Activated naive CD4-positive, alpha-beta T cell treated with anti-CD3 and anti-CD28 coated beads, Interleukin-2, amount 50 U/mL, for 16 hours (primary cell): ENCODE measurements at regions not wholly inside any gene's neighbourhood (a gene's known extent, or its start where the extent isn't known, plus 50 kb on each side); places are given as distances from the start of the nearest gene placed in this dataset.
"Not testable (repeated sequence)": the region's sequence is repeated elsewhere in the genome, so short reads cannot be mapped to it uniquely, and the experiment has no call there.

Experiments
- DNase-seq: peaks from one replicate; pipeline ENCODE4 v3.0.0-alpha.2; 2020

DNA sequence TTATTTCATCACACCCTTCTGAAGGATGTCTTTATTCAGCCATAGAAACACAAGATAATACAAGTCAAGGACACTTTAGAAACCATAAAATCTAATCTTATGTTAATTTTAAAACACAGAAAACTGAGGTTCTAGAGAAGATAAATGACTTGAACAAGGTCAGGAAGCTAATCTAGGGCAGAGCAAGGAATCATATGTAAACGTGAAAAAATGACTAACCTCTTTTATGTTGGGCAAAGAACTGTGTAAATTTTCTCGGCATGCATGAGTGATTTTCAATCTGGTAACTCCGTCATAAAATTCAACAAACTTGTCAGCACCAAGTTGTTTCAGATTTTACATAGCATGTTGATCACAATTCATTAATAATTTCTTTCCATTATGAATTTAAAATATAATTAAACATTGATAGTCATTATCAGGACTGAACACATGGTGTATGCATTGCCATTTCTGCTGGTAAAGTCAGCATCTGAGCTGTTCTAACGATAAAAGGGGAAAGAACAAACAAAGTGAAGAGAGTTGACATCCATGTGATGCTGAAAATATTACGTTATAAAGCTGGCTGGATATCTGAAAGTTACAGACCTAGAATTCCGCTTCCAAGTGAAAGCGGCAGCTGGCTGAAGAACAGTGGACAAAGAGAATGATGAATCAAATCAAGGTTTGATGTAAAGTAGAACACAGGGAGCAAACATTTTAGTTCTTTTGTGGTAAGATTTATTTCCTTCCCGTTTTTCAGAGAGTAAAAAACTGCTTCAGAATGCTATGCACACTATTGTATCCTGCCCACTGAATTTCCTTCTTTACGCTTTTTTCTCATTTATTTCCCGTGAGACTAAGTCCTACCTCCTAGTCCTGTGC is 1037.4 kb upstream of the TMPRSS15 start:
- DNase-seq, result no peak

DNA sequence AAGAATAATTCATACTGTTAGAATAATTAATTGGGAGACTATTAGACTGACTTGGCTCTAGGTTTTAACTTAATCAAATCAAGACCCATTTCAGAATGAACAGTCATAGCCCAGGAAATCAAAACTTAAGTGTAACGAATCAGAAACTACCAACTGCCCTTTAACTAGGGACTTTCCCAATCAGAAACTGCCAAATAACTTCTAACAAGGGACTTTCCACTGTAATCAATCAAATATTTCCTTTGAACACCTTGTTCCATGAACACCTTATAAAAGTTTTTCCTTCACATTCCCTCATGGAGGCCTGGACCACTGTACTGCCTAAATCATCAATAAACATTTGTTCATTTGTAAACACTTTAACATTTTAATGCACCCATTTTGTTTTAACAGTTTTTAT is 1054.7 kb upstream of the TMPRSS15 start:
- DNase-seq, result no peak

DNA sequence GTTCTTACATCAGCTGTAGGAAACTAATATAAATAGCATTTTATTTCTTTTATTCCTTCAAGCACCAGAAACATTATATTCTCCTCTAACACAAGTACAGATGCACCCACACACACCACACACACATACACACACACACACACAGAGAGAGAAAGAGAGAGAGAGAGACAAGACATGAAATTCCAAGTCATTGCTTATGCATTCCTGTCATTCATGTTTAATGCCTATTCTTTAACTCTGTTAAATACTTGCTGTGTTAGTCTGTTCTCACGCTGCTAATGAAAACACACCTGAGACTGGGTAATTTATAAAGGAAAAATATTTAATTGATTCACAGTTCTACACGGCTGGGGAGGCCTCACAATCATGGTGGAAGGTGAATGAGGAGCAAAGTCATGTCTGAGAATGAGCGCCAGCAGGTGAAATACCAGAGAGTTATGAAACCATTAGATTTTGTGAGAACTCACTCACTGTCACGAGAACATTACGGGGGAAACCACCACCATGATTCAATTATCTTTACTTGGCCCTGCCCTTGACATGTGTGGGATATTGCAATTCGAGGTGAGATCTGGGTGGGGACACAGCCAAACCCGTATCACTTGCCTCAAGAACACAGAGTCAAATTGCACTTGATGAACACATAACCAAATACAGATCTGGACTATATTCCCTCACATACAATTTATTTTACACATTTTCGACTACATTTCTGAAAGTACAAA is 1058.1 kb upstream of the TMPRSS15 start:
- no peak for DNase-seq

DNA sequence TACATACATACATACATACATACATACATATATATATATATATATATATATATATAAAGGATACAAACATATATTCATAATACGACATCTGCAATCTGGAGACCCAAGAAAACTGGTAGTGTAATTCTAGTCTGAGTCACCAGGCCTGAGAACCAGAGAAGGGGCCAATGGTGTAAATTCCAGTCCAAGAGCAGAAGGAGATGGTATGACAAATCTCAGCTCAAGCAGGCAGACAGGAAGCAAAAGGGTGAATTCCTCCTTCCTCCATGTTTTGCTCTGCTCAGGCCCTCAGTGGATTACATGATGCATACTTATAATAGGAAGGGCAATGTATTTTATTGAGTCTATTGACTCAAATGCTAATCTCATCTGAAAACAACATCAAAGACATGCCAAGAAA is 1060.4 kb upstream of the TMPRSS15 start:
- no peak for DNase-seq

DNA sequence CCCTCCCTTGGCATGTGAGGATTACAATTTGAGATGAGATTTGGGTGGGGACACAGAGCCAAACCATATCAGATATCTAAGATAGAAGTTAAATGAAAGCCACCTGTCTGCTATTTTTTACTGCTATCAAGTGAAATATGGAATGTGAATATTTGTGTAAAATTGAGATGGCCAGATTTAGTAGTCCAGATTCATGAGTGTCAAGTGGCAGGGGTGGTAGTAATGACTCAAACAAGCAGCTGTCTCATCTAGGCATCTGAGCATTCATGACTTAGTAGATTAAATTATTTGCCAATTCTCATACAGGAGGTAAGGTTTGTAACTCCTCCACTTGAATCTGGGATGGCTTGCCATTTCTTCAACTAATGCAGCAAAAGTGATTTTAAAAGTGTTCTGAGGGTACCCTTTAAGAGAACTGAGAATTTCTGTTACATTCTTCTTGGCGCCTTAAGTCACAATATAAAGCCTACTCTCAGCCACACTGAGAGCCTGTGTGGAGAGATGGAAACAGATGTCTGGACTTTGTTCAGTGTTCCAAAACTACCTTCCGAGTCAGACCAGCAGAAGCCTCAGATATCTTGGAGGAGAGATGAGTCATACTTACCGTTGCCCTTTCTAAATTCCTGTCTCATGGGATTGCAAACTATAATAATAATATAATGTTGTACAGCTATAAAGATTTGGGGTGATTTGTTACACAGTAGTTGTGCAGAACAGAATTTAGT is 1065.6 kb upstream of the TMPRSS15 start:
- no peak for DNase-seq

DNA sequence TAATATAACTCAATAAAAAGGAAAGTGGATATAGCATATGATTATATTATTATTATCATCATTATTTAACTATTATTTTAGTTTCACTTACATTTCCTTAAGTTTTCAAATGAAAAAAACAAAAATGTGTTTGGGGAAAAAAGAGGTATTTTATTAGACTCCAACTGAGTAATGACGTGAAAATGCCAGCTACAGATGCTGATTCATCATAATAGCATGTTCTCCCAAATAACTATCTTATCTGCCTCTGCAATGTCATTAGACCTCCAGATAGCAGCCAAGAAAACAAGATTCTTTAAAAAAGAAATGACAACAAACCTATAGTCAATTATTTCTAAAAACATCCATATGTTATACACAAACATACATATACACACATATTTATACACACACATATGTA is 1071.9 kb upstream of the TMPRSS15 start:
- DNase-seq, result no peak

DNA sequence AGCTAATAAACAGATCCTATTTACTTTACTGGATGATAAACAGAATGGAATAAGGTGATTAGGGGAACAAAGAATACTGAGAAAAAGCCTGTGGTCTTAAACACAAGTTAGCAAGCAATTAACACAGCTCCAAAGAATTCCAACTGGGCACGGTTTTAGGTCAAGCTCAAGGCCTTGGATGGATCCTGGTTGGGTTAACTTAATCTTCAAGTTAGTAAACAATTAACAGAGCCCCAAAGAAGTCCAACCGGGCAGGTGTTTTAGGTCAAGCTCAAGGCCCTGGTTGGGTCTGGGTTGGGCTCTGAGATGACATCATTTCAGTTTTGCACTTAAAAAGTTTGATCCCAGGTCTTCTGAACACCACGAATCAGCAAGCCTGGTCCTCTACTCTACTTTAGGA is 1086.3 kb upstream of the TMPRSS15 start:
- no peak for DNase-seq

DNA sequence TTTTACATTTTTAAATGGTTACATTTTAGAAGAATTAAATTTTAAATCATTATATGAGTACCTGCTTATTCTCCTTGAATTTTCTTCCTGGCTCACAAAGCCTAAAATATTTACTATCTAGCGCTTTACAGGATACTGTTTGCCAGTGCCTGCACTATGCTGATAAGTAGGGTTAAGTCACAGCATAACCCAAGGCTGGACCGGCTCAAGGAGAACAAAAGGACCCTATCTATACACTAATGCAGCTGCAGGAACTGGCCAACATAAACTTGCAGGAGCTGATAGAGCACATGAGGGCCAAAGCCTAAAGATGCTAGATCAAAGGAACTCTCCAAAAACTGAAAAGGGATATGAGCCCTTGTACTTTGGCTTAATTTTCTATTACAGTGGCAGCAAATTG is 1086.9 kb upstream of the TMPRSS15 start:
- no peak for DNase-seq

DNA sequence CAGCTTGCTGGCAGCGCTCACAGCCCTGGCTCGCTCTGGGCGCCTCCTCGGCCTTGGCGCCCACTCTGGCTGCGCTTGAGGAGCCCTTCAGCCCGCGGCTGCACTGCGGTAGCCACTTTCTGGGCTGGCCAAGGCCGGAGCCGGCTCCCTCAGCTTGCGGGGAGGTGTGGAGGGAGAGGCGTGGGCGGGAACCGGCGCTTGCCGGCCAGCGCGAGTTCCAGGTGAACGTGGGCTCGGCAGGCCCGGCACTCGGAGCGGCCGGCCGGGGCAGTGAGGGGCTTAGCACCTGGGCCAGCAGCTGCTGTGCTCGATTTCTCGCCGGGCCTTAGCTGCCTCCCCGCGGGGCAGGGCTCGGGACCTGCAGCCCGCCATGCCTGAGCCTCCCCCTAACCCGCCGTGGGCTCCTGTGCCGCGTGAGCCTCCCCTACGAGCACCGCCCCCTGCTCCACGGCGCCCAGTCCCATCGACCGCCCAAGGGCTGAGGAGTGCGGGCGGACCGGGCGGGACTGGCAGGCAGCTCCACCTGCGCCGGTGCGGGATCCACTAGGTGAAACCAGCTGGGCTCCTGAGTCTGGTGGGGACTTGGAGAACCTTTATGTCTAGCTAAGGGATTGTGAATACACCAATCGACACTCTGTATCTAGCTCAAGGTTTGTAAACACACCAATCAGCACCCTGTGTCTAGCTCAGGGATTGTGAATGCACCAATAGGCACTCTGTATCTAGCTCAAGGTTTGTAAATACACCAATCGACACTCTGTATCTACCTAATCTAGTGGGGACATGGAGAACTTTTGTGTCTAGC is 1090.1 kb upstream of the TMPRSS15 start:
- not testable (repeated sequence) for DNase-seq

DNA sequence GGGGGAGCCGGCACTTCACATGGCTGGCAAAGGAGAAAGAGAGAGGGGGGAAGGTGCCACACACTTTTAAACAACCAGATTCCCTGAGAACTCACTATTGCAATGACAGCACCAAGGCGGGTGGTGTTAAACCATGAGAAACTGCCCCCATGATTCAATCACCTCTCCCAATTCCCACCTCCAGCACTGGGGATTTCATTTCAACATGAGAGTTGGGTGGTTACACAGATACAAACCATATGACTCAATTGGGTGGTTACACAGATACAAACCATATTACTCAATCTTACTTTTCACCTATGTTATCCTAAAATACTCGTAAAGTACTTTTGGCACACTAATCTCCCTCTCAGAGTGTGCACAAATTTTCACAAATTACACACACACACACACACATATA is 1097.5 kb upstream of the TMPRSS15 start:
- DNase-seq, result no peak

DNA sequence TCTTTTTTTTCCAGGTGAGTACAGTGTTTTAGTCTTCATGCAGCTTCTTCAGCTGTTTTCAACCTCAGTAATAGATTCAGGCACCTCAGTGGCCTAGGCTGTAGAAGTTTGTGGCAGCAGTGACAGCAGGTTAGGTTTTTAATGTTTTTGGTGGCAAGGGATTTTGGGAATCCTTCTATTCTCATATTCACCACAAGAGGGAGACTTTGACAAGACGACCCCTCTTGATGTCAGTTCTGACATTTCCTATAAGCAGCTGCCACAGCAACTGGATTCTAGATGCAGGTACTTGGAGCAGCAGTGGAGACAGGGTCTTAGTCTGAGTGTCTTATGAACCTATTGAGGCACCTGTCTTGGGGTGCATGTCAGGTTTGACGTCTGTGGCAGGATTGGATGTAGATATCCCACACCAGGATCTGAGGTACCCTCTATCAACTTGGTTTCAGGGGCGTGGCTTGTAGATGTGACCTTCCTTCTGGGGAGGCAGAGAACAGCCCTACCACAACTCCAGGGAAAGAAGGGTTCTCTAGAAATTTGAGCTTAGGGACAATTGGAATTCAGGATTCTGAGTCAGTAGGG is 1104.2 kb upstream of the TMPRSS15 start:
- no peak for DNase-seq

DNA sequence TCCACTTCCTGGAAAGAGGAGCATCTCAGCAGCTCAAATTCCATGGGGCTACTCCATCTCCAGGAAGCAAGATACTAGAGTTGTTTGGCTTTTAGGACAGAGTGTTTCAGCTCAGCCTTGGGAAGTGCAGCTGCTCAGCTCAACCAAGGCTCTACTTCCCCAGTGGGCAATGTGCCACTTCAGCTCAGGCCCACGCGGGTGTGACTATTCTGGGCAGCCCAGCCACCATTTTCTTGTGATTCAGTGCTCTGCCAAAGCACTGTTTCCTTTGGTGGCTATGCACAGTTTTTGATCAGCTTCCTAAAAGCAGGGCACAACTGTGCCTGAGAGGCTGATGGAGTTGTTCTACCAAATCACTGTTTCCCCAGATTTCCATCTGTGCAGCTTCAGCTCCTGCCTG is 1104.9 kb upstream of the TMPRSS15 start:
- DNase-seq, result no peak

DNA sequence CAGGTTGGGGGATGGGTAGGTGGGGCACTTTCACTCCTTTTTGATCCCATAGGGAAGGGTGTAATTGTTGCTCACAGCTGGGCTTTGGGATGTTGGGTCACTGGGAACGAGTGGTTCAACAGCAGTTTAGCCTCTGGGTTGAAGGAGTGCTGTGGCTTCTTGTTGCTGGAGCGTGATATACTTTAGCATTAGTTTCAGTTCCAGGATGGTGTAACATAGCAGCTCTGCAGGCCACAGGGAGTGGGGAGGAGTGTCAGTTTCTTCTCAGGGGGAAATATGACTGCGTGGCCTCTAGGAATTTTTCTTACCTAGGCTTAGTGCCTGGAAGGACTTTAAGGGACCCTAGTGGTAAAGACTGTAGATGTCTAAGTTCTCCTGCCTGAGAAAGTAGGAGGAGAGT is 1105.3 kb upstream of the TMPRSS15 start:
- DNase-seq, result no peak

DNA sequence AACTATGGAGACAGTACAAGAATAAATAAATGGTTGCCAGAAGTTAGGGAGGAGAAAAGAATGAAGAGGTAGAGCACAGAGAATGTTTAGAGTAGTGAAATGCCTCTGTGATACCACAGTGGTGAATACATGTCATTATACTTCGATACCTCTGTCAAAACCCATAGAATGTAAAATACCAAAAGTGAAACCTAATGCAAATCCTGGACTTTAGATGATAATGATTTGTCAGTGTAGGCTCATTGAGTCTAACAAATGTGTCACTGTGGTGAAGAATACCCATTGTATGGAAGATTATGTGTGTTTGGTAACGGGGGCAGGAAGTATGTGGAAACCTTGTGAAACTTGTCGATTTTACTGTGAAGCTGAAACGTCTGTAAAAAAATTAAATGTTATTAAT is 1106.5 kb upstream of the TMPRSS15 start:
- DNase-seq, result no peak

DNA sequence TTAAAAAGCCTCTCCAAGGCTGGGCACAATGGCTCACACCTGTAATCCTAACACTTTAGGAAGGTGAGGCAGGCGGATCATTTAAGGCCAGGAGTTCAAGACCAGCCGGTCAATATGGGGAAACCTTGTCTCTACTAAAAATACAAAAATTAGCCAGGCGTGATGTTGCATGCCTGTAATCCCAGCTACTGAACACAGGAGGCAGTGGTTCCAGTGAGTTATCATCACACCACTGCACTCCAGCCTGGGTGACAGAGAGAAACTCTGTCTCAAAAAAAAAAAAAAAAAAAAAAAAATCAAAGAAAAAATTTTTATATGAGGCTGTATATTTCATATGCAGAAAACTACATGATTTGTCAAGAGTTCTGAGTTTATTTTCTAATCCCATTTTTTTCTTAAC is 1107.1 kb upstream of the TMPRSS15 start:
- DNase-seq, result no peak

DNA sequence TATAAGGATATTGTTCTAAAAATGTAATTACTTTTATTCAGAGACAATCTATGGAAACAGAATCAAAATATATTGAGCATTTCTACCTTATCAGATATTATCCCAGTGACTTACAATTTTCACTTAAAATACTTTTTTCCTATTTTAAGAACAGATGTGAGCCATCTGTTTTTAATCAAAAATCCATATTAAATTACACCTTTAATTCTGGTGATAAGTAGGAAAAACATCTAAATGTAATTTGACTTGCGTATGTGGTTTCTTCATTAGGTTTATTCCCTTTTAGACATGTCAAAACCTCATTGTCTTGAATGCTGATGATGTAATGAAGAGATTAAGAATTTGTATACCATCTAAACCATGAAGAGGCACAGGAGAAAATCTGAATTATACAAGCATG is 1118.8 kb upstream of the TMPRSS15 start:
- DNase-seq, result no peak

DNA sequence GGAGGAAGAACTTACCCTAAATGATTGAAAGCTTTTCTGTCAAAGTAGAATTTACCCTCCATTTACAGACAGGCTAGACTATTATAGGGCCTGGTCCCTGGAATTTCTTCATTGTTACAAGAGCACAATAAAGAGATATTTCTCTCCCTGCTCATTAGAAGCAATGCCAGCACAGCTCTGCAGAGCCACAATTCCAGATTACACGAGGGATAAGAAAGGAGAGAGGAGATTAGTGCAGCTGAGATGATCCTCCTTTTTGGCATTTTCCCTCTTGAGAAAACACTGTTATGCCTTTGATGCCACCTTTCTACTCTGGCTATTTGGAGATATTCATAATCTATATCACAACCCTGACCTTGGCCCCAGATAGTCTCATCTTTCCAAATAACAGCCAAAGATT is 1119.5 kb upstream of the TMPRSS15 start:
- no peak for DNase-seq

DNA sequence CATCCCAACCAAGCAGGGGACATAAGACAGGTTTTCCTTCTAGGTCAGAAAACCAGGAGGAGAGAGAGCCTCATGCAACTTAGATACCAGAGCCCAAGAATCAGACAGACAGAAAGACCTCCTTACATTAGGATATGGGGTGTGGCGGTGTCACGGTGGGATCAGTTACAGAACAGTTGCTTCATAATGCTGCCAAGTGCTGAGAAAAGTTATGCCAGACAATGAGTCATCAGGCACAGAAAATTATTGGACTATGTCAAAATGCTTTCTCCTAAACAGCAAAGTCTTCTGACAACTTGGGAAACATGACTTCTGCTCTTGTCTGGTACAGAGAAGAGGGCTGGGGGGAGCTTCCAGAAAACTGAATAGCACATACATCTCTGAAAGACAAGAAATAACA is 1120.2 kb upstream of the TMPRSS15 start:
- no peak for DNase-seq

DNA sequence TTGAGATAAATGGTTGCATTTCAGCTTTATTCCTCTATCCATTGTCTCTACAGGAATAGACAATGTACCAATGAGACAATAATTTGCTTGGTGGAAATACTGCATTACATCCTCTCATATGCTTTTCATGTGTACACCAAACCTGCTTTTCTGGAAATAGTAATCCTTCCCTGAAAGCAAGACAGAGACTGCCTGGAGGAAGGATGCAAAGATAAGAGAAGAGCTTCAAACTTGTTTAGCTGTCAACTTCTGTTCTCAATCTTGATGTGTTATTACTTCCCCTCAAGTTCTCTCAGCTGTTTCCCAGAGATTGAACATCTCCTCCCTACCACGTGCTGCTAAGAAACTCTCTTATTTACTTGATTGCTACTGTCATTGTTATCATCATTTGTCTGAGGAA is 1125.4 kb upstream of the TMPRSS15 start:
- no peak for DNase-seq

DNA sequence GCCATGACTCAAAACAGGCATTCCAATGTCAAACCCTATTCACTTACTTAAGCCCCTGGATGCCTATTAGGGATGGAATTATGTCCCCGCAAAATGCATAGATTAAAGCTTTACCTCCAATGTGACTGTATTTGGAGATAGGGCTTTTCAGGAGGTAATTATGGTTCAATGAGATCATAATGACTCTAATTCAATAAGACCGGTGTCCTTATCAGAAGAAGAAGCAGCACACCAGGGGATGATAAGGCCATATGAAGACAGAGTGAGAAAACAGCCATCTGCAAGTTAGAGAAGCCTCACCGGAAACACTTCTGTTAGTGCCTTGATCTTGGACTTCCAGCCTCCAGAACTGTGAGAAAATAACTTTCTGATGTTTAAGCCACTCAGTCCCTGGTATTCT is 1131.8 kb upstream of the TMPRSS15 start:
- DNase-seq, result no peak

DNA sequence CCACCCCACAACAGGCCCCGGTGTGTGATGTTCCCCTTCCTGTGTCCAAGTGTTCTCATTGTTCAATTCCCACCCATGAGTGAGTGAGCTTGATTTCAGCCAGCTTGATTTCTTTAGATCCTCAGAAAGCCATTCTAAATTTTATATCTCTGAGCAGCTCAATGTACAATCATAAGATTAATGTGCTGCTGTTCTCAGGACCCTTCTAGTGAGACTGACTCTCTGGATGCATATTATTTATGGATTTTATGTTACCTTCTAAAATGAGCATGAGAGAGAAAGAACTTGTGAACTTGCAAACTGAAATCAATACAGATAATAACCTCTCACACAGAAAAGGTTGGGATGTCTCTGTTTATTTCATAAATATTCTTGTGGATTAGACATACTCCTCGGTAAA is 1133.5 kb upstream of the TMPRSS15 start:
- DNase-seq, result no peak

DNA sequence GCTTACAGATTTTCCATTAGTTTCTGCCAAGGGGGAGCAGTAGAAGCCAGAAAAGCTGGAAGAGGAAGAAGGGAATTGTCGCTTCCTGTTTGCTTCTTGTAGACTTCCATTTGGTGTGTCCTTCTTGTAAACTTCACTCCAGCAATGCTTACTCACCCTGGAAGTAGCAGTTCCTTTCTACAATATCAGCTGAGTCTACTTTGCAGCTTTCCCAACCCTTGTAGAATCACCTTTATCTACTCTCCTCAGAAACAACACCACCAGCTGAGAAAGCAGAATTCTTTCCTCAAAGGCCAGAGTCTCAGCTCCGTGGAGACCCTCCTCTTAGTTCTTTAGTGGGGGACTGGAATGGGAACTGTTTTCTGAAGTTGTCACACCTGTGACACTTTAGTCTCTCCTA is 1136.7 kb upstream of the TMPRSS15 start:
- no peak for DNase-seq

DNA sequence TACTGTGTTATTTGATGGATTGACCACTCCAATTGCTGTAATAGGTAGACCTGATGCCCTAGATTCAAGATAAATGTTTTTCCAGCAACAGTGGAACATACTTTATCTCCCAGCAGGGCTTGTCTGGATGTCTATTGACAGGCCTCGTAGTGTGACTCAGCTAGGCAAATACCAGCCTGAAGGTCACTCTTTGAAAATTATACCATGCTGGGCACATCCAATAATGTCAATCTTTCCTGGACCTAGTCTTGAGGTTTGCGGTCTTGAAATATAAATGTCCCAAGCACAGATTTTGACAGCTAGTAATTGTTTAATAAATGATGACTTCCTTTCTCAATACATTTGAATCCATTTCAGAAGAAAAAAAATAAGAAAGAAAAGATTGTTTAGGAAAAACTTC is 1138.0 kb upstream of the TMPRSS15 start:
- DNase-seq, result no peak
